Activated naive CD8-positive, alpha-beta T cell treated with anti-CD3 and anti-CD28 coated beads, Interleukin-2, amount 50 U/mL, for 16 hours (primary cell): ENCODE measurements at regions not wholly inside any gene's neighbourhood (a gene's known extent, or its start where the extent isn't known, plus 50 kb on each side); places are given as distances from the start of the nearest gene placed in this dataset.
A peak's percentile ranks its signal among the peaks of the same experiment; 100 is the strongest.

Experiments
- DNase-seq: peaks from one replicate; pipeline ENCODE4 v3.0.0-alpha.2; 2020; ENCODE audit warnings: low read depth, low spot score

- no peak for DNase-seq
Observed at GRCh38 chr3:72115307-72115706, 330.4 kb upstream of the PROK2 start.

DNA sequence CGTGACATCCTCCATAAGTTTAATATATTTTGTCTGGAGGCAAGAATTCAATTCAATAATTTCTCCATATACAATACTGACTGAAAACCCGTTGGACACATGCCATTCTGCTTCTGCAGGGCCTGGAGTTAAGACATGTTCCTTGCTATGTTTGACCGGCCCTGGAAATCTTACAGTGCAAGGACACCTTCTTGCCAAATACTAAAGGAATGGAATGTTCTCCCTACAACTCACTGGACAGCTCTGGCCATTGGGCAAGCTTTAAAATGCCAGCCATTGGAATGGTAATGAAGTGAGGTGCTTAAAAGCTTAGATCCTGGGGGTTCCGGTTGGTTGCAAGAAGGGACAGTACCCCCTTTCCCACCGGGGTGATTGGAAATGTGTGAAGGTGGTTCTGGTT, 329.8 kb upstream of the PROK2 start:
- DNase-seq, result no peak

DNA sequence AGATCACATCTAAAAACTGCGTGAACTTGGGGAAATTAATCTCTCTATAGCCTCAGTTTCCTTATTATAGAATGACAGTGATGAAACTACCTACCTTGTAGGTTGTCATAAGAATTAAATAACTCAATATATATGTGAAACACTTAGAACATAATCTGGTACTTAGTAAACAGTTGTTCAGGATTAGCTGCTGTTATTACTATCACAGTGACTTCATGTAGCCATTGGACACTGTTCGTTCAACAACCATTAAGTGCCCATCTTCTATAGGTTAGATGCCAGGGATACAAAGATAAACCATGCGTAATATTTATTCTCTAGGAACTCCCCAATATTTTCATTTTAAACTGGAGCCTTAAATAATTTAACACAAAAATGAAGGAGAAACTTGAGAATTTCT, 329.0 kb upstream of the PROK2 start:
- no peak for DNase-seq

- no peak for DNase-seq
Observed at GRCh38 chr3:72113564-72113963, 328.6 kb upstream of the PROK2 start.

DNA sequence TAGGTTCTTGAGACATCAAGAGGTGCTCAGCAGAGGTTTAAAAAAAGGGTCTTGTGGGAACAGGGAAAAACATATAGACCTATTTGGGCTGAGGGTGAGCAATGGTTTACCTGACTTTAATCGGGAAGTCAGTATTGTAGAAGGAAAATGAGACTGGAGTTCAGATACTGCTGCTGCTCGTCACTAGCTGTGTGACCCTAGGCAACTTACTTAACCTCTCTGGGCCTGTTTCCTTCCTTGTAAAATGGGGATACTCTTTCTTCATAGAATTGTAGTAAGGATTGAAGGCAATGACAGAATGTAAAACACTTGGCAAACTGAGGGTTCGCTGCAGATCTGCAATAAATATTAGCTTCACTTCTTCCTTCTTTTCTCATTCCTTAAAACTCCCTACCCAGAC, 327.5 kb upstream of the PROK2 start:
- DNase-seq, result no peak

DNA sequence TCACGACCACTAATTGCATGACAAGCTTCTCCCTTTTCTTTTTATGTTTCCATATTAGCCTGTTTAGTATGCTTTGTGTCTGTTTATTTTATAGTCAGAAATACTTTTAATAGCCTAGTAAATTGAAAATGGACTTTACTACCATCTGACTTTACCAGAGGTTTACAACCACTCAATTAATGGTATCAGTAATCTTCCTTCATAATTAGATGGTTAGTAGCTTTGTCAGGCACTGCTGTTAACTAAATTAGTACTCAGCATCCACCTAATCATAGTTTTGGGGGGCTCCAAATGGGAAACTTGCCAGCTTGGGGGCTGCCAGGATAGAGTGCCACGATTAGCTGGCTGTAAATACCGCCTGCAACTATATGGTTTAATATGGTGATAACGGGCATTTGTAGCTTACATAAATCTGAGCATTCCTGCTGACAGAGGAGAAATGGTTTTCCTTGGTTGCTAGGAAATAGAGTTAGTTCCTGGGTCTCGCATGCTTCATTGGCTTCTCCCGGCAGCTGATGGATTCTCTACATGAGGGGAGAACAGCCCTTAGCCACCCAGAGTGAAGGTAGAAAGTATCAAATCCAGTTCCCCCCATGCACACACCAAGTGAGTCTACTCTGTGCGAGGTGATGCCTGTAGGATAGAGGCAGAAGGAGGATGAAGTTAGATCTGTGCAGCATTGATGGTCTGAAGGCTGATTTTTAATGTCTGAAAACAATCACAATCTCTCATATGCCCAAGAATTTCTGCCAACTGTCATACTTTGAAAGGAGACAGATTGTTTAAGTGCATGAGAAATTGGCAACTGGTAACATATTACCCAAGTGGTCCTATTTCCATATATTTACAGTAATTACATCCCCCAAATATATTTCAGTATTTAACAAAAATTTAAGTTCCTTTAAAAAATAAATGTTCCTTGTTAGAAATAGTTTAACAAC, 326.6 kb upstream of the PROK2 start:
- DNase-seq, result no peak

DNA sequence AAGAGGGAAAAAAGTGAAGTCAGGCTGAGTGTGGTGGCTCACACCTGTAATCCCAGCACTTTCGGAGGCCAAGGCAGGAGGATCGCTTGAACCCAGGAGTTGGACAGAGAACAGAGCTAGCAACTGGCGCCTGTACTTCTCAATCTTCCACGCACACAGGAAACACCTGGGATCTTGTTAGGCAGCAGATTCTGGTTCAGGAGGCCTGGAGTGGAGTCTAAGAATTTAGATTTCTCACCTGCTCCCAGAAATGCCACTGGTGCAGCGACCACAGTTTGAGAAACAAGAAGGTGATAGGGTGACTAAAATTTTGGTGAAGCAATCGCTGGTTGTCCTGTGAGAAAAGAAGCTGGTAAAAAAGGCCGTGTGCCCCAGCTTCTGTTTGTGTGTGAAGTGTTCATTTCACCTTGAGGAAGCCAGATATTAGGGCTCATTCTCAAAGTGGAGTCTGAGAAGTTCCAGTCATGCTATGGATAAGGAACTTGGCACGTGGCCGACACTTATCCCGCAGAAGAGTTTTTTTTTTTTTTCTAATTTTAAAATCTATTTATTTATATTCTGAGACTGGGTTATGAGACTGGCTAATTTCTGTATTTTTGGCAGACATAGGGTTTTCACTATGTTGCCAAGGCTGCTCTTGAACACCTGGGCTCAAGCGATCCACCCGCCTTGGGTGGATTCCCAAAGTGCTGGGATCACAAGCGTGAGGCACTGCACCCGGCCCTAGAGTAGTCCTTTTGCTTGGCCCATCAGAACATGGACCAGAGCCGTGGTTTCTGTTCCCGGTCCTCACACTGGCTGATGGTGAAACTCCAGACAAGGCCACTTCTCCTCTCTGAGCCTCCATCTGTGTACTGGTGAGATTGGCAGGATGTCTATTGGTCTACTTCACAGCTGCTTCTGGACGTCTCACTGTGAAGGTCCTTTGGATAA, 324.6 kb upstream of the PROK2 start:
- no peak for DNase-seq

DNA sequence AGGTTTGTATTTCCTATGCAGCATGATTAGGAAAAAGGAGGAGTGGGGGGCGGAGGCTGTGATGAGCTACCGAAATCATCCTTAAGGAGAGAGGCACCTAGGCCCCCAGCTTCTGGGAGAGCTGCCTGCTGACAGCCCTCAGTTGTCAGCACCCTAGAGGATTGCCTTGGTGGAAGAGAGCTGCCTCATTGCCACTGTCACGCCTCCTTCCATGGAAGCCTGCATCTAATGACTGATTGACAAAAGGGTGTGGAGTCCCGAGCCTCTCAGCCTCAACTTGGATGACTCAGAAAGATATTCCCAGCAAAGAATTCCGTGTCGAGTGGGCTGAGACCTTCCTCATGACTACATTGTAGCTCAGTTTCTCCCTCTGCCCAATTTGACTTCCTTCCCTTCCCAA, 320.4 kb upstream of the PROK2 start:
- no peak for DNase-seq

GRCh38 chr3:72102112-72102616, 317.2 kb upstream of the PROK2 start:
- DNase-seq, result no peak

DNA sequence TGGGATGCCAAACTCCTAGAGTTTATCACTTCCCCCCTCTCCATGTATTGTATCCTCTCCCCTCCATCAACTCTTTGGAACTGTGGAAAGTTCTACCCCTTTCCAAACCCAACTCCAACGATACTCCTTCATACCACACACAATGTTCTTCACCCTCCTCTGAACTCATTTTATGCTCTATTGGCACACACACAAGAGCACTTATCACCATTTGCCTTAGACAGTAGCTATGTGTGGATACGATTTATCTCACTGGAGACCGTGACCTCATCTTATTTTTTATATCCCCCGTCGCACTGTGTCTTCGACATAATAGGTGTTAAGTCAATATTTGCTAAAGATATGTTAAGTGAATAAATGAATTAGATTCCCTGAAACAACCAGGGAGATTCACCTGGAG, 316.5 kb upstream of the PROK2 start:
- no peak for DNase-seq

- DNase-seq, result peak; percentile 68
Observed at GRCh38 chr3:72100601-72101187, 315.7 kb upstream of the PROK2 start.

DNA sequence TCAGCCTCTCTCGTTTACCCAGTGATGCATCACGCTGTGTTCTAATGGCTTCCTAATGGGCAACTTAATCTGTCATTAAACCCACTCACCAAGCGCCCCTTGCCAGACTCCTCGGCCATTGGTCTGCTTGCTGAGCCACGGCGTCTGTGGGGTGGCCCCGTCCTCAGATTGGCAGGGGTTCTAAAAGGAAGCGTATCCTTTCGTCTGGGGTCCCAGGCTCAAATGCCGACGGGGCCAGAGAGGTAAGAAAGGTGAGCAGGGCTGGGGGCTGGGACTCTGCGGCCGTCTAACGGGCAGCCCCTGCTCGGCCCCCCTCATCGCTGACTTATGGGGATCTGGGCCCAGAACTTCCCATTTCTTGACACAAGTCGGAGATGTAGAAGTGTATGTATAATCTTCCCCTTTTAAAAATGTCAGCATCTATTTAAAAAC, 315.1 kb upstream of the PROK2 start:
- no peak for DNase-seq

GRCh38 chr3:72099326-72100079, 314.6 kb upstream of the PROK2 start:
- DNase-seq, result no peak

DNA sequence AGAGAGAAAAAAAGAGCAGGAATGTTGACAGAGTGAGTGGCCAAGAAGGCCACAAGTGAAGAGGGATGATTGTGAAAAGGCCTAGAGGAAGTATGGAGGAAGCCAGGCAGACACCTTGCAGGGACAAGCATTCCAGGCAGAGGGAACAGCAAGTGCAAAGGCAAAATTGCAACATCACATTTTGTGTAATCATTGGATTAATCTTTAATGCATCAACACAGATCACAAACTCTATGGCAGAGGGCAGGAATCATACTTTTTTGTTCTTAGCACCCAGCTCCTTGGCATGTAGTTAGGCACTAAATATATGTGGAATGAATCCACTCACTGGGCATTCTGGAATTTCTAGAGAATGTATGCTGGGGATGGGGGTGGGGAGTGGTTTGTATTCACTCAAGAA, 312.1 kb upstream of the PROK2 start:
- no peak for DNase-seq

- no peak for DNase-seq
Observed at GRCh38 chr3:72095521-72095920, 310.6 kb upstream of the PROK2 start.

- DNase-seq, result no peak
Observed at GRCh38 chr3:72093992-72094334, 309.0 kb upstream of the PROK2 start.

- no peak for DNase-seq
Observed at GRCh38 chr3:72093270-72093991, 308.5 kb upstream of the PROK2 start.

DNA sequence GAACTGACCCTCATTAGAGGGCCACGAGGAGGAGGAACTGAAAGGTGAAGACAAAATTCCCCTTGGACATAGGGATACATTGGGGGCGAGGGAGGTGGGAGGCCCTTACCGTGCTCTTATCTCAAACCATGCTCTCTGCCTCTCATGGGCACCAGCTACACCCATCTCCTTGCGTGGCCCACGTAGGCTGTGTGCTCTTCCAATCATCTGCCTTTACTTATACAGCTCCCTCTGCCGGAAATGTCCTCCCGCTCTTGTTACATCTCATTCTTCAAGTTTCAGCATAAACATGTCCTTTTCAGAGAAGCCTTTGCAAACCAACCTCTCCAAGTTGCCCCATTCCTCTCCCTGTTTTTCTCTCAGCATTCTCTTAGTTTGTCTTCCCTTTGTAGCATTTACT, 307.8 kb upstream of the PROK2 start:
- no peak for DNase-seq

GRCh38 chr3:72088486-72089025, 303.6 kb upstream of the PROK2 start:
- no peak for DNase-seq

GRCh38 chr3:72087420-72087819, 302.5 kb upstream of the PROK2 start:
- DNase-seq, result no peak
